ENCODE measurements at regions not wholly inside any gene's neighbourhood (a gene's known extent, or its start where the extent isn't known, plus 50 kb on each side); places are given as distances from the start of the nearest gene placed in this dataset.
"Not testable (repeated sequence)": the region's sequence is repeated elsewhere in the genome, so short reads cannot be mapped to it uniquely, and the experiment has no call there.

DNA sequence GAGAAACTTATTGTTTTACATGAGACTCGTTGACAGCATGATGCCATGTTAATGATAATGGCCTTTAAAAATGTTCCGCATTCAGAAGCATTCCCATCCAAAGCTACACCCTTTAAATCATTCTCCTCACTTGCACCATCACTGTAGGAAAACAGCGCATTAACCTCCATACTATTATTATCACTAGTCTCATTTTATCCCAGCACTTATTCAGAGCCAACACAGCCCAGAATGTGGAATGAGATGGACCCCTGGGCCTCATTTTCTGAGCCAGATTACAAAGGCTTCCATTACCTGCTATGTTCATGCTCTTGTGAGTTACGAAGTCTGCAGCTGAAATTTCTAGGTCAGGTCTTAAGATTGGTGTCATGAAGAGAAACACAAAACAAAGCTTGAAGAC, 159.4 kb downstream of the HS3ST3A1 start:
- no peak for DNase-seq (ENCODE audit: low read depth, low spot score)

DNA sequence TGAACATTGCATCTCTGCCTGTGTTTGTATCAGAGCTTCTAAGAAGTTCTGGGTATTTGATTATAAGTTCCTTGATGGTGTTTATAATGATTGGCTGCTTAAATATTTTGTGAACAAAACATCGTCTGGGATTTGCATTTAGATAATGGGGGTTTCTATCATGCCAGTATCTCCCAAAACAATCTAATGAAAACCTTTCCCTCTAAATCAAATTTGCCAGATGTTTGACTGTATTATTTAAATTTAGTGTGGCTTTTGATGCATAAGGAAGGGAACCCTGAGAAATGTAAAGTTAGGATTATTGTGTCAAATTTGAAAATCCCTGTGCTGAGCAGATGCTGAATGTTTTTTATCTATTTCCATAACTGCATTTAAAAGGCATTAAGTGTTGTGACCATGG, 159.9 kb downstream of the HS3ST3A1 start:
- DNase-seq (ENCODE audit: low read depth, low spot score) = no peak

DNA sequence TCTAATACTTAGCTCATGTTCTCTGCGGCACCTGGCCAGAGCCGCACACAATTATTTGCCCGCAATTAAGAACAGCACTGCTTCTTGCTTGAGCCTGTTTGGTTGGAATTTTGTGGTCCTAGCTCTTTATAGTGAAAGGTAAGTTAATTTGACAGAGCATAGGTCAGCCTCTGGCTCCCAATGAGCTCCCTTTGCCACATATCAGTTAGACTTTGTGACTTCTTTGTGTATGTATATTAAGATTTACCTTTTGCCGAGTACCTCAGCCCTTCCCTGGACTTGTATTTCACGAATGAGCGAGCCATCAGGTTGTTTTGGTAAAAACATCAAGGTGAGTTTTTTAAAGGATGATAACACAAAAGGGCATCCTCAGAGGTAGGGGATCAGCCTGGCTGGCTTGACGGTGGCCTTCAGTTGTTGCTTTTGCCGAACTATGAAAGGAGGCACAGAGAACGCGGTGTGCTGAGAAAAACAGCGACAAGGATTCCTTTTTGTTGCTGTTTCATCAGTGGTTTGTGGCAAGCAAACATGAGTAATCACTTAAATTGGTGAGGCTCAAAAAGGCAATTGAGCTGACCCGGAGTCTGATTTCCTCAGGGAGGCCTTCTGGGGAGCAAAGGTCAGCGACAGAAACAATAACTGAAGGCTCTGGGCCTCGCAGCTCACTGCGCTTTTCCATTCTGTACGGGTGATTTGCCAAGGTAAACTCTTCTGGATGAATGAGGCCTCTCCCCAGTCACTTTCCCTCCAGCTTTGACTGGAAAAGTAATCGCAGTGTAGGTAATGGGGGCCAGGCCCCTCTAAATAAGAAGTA, 163.6 kb downstream of the HS3ST3A1 start:
- peak; percentile 61 for DNase-seq (ENCODE audit: low read depth, low spot score)

DNA sequence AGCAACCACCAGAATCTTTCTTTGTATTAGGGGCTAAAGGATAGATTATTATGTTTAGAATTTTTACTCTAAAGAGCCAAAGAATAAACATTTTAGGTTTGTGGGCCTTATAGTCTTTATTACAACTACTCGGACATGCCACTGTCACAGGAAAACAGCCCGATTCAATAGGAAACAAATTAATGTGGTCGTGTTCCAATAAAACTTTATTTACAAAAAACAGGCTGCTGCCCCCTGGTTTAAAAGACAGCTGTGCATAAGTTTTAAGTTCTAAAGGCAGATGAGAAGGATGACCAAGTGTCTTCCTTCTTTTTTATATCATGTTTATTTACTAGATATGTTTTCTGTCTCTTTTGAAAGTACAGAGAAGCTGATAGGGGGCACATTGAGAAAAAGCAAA, 166.5 kb downstream of the HS3ST3A1 start:
- DNase-seq (ENCODE audit: low read depth, low spot score) = no peak

DNA sequence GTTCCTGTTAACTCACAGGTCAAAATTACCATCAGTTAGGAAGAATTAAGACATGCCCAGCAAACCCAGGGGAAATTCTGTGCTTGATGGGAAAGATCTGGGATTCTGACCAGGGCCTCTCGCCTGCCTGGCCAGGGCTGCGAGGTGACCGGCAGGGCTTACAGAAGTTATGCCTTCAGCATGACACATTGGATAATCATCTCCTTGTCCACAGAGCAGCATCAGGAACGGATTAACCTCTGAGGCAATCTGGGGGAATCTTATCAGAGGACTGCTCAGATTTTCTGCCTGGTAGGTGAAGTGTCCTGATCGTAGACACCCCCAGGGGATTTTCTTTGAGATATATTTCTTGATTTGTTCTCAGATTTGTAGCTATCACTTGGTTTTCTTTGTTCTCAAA, 172.5 kb downstream of the HS3ST3A1 start:
- peak; percentile 73 for DNase-seq (ENCODE audit: low read depth, low spot score)

DNA sequence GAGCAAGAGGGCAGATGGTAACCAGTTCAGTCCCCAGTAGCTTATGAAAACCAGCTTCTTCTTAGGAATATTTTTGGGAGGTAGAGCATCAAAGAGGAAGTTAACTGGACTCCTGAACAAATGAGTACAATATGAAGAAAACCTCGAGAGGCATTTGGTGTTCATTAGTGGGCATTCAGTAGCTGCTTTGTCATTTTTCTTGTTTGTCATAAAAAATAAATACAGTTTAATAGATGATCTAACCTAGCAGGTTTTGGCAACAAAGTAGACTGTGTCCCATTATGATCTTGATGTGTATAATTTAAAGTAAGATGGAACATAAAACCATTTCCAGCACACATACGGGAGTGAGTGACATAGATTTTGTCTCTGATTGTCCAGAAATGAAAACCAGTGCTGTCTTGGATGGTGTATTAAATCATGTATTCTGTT, 173.1 kb downstream of the HS3ST3A1 start:
- no peak for DNase-seq (ENCODE audit: low read depth, low spot score)

DNA sequence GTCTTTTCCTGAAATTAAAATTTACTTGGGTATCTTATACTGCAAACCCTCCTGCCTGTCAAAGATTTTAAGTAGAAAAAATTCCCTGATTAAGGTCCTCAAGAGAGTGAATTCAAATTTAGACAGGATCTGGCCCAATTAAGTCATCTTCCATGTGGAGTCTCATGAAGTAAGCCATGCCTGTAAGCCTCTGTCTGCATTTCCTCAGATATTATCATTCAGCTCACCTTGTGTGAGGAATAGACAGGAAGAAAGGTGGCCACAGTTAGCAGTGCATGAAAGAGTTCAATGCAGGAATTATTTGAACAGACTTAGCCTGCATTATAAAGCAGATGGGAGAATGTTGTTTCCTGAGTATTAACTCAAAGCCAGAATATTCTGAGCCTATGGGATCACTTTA, 174.7 kb downstream of the HS3ST3A1 start:
- DNase-seq (ENCODE audit: low read depth, low spot score) = no peak

DNA sequence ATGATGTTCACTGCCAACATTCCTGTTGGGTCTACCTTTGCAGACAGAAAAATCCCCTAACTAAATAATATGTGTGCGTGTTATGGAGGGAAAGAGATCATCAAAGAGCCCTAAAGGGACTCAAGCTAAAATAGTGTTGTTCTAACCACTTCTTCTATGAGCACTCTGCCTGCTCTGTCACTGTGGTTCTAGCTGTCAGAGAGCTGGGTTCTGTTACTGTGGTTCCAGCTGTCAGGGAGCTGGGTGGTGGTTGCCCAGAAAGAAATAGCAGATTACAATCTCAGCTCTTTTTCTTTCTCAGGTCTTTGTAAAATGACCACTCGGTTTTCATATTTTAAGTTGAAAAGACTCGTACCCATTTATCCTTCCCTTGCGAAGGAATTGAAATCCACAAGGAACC, 176.3 kb downstream of the HS3ST3A1 start:
- no peak for DNase-seq (ENCODE audit: low read depth, low spot score)

DNA sequence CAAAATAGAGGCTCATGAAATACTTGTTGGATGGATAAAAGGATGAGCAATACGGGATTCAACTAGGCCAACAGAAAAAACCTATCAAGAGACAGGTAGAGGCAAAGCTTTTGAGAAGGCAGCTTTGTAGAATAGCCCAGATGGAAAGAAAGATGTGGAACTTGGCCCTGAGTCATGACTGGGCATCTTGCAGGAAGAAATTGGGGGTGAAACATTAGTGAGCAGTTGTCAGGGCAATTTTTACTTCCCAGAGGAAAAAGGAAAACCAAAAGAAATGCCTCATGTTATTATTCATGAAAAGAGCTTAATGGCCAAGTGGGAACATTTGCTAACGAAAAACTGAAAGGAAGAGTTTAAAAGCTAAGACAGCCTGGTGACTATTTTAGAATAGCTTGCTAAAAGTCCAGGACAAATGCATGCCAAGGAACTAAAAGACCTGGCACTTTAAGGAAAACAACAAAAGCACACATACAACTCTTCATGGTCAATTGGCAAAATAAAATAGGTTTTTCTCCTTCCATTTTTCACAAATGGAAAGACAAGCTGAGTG, 180.1 kb downstream of the HS3ST3A1 start:
- no peak for DNase-seq (ENCODE audit: low read depth, low spot score)

DNA sequence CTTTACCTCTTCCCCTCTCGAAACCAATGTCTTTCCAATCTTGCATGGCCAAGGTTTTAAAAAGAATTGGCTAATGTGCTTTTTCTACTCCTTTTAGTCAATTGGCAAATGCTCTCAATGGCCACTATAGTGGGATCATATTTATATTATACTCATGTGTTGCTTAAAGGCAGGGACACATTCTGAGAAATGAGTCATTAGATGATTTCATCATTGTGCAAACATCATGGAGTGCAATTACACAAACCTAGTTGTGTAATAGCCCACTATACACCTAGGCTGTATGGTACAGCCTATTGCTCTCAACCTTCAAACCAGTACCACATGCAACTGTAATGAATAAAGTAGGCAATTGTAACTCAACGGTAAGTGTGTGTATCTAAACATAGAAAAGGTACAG, 180.9 kb downstream of the HS3ST3A1 start:
- DNase-seq (ENCODE audit: low read depth, low spot score) = no peak

DNA sequence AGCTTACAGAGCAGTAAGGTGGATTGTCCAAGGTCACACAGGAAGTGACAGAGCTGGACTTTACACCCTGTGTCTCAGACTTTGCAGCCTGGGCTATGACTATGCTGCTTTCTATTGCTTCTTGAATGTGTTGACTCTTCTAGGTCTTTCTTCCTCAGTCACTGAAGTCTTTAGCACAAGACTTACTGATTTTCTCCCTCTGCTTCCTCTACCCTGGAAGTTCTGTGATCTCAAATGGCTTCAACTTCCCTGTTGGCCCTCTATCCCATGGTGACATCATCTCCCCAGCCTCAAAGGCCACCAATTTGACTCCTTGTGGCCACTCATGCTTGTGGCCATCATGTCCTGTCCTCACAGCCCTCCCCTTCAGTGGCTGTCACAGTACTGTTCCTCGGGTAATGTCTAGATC, 181.3 kb downstream of the HS3ST3A1 start:
- no peak for DNase-seq (ENCODE audit: low read depth, low spot score)

DNA sequence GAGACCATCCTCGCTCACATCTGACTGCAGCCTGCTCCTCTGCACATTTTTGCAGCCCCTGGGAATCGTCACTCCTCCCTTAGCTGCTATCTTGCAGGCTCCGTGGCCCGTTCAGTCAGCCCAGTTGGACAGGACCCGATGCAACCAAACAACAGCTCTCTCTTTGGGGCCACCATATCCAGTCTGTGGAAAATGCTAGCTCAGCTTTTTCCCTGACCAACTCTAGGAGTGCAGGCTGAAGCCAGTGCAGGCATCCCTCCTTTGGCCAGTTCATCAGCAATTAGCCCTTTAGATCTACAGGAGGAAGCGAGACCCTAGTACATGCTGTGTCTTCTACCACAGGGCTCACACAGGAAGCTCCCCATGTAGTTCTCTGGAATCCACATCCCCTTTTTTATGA, 182.1 kb downstream of the HS3ST3A1 start:
- DNase-seq (ENCODE audit: low read depth, low spot score) = no peak

DNA sequence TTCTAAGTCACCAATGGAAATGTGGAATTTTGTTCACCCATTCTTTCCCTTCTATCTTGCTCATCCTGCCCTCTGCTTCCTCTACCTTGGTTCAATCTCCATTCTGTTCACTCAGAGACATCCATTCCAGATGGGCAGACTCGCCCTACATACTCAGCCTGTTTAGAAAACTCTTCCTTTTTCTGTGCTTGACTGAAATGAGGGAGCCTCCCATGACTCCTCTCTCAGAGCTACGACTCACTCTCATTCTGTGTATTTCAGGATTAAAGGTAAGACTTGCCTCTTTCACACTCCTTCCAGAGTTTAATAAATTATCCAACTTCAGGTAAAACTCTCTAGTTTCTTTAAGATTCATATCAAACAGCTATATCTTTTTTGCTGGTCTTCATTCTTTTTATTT, 182.8 kb downstream of the HS3ST3A1 start:
- no peak for DNase-seq (ENCODE audit: low read depth, low spot score)

DNA sequence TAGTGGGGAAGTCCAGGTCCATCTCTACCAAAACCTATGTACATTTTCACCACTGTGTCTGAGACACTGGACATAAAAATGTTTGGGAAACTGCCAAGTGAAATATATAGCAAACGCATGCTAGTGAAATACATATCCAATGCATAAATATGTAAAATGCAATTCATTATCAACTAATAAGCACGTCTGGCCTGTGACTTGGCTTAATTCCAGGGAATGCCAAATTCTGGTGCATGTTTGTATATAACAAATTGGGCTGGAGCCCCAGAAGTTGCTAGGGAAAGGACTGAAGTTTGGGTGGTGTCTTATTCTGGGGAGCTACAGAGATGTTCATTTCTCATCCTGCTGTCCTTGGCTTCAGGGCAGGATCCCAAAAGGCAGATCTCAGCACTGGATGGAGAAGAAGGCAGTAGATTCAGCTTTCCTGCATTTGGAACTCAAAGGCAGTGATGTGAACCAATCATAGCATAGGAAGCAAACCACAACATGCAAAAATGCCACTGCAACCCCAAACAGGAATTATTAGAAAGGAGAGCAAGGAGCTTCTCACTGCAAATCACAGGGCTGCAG, 184.3 kb downstream of the HS3ST3A1 start:
- DNase-seq (ENCODE audit: low read depth, low spot score) = no peak

DNA sequence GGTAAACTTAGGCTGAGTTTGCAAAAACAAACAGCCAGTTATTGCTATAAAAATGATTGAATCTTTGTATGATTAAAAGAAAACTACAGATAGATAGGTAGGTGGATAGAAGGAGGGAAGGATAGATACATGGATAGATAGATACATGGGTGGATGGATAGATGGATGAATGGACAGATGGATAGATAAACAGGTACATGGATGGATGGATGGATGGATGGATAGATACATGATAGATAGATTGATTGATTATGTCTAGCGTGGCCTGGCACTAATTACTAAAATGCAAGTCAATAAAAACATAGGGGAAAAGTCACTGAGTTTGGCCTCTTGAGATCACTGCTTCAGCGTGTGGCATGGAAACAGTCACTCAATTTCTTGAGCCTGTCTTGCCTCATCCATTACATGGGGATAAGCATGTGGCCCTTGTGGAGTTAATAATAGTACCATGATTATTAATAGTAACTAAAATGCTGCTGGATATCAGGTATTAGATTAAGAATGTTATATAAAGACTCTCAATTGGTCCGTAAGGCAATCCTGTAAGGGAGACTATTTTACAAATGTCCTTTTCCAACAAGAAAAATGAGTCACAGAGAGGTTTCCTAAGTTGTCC, 184.9 kb downstream of the HS3ST3A1 start:
- no peak for DNase-seq (ENCODE audit: low read depth, low spot score)

DNA sequence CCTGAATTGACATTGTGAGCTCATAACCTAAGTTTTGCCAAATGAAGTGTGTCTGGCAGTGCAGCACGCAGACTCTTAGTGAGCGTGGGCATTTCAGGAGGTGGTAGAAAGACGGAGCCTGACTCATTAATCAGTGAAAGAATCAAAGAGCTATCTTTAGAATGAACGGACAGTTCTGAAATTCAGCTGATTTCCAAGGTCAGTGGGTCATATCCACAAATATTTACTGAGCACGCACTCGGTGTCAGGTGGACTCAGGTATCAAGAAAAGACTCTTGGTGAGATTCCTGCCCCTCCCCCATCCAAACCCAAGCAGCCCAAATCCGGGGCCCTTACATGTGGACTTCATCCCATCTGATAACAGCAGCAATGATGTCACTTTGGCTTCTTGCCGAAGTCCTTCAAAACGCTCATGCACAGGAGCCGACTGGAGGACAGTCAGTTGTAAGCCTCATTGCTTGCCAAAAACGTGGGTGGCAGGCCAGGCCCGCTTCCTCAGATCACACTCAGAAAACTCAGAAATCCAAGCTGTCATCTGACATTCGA, 185.8 kb downstream of the HS3ST3A1 start:
- peak; percentile 76 for DNase-seq (ENCODE audit: low read depth, low spot score)

DNA sequence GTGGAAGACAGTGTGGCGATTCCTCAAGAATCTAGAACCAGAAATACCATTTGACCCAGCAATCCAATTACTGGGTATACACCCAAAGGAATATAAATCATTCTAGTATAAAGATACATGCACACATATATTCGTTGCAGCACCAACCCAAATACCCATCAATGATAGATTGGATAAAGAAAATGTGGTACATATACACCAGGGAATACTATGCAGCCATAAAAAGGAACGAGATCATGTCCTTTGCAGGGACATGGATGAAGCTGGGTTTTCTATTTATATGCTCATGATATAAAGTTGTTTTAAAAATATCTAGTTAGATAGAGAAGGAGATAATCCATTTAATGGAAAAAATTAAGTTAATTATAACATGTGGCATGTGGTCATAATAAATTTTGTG, 186.5 kb downstream of the HS3ST3A1 start:
- not testable (repeated sequence) for DNase-seq (ENCODE audit: low read depth, low spot score)

DNA sequence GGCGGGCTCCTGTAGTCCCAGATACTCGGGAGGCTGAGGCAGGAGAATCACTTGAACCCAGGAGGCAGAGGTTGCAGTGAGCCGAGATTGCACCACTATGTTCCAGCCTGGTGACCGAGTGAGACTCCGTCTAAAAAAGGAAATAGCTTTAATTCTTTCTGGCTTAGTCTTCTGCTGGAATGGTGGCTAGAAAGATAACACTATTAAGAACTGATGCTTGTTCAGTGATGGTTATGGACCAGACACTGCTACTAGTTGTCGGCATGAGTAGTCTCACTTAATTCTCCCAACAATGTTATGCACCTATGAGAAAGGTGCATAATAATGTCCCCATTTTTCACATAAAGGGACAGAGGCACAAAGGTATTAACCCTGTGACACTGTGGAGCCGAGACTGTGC, 188.7 kb downstream of the HS3ST3A1 start:
- no peak for DNase-seq (ENCODE audit: low read depth, low spot score)

DNA sequence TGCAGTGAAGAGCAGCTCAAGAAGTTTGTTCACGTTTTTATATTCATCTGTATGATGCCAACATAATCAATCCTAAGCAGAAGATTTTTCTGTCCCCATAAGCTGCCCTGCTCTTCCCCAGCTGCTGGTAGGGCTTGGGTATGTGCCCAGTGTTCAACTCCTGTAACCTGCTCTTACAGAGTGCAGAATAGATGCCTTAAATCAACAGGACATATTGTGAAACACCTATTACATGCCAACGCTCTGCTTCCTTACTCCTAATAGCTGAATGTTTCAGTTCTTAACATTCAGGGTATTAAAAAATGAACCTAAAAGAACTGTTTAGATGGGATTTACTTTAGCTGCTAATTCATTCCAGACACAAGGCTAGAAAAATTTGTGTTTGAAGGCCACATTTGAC, 190.9 kb downstream of the HS3ST3A1 start:
- DNase-seq (ENCODE audit: low read depth, low spot score) = no peak

DNA sequence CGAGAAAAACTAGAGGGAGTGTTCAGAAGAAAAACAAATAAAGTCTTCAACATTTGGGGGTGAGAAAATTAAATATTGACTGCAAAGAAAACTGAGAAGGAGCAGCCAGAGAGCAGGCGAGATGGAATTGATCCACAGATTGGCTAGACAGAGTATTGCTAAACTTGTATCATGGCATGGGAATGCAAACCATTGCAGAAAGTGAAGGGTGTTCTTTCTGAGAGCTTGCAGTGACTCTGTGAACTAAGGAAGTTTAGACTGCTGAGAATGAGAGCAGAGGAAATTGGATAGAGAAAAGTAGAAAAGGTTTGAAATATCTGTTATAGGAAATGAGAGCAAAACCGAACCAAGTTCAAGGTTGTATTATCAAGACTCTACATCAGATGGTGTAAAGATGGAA, 191.5 kb downstream of the HS3ST3A1 start:
- no peak for DNase-seq (ENCODE audit: low read depth, low spot score)

DNA sequence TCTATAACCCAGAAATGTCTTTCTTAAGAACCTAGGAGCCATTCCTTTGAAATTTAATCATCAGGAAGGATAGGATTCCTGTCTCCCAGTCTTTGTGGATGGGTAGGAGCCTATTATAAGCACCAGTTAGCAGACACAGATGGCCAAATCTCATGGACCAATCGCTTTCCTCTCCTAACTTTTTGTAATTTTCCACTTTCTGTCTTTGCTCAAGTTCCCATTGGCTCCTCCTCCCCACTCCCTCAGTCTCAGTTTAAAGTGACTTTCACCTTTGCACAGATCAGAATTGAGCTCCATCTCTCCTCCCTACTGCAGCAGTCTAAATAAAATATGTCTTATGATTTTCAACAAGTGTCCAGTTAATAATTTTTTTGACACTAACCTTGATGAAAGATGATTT, 192.3 kb downstream of the HS3ST3A1 start:
- DNase-seq (ENCODE audit: low read depth, low spot score) = no peak

DNA sequence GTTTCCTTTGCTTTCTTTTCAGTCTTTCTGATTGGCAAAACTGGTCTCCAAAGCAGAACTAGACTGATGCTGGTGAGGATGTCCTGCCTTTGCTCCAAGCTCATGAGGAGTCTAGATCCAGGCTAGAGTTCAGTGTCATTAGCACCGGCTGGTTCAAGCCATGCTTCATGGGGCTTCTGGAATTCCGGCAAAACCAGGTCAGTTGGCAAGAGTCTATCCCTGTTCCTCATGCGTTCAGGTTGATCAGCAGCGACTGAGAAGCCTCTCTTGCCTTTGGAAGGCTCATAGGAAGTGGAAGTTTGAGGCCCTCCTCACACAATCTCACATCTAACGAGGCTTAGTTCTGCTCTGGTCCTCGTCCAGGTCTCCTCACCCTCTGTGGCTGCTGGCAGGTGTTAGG, 194.3 kb downstream of the HS3ST3A1 start:
- DNase-seq (ENCODE audit: low read depth, low spot score) = no peak

DNA sequence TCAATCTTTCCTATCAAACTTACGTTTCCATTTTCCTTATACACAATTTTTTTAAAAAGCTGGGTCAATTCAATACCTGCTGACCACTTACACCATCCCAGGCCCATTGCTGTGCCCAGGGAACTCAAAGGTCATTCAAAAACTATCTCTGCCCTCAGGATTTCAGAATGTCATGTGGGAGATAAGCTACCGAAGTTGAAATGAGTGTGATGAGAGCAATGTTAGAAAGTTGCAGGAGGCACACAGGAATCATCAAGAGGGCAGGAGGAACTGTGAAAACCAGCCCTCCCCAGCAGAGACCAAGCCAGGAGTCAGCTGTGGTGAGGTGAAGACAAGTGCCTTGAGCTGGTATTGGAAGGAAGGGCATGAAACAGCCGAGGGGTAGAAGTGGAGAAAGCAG, 195.9 kb downstream of the HS3ST3A1 start:
- DNase-seq (ENCODE audit: low read depth, low spot score) = no peak

Measured in astrocyte of the hippocampus (primary cell).